HG03039 (cell line): ENCODE measurements at regions not wholly inside any gene's neighbourhood (a gene's known extent, or its start where the extent isn't known, plus 50 kb on each side); places are given as distances from the start of the nearest gene placed in this dataset.

Source experiments
- ATAC-seq: cut with Tn5 transposase; IDR thresholded peaks from one replicate; pipeline ENCODE4 v1.9.1; 2021; ENCODE audit warnings: mild to moderate bottlenecking, moderate library complexity; ENCODE audit not compliant: unreplicated experiment

DNA sequence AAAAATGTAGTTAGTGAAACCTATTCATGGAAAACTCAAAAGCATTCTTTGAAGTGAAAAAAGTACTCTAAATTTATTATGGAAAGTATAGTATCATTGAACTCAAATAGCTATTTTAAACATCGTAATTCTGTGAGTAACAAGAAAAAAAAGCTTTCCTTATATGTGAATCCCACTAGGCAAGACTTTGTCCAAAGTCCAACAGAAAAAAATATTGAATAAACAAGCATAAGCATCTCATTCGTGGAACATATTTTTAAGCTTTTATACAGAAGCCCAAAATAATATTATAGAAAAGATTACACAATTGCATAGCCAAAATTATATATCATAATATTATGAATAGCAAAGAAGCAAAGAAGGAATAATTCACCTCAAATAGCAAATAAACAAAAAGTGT is 79.4 kb upstream of the IFNE start:
- no peak for ATAC-seq

DNA sequence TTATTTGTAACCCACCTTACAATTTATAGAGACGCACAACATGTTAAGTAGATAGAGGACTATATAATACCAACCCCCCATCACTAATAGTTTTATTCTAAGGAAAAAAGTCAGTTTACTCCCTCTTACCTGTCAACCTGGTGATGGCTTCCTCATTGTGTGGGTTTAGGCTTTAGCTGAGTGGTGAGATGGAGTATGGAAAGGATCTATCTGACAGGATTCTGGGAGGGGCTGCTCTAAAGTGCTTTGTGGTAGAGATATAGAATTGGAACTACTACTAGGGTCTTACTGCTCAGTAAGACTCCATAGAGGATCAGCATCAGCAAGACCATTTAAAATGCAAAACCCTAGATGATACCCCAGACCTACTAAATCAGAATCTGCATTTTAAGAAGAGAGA is 82.1 kb upstream of the IFNE start:
- ATAC-seq: no peak

DNA sequence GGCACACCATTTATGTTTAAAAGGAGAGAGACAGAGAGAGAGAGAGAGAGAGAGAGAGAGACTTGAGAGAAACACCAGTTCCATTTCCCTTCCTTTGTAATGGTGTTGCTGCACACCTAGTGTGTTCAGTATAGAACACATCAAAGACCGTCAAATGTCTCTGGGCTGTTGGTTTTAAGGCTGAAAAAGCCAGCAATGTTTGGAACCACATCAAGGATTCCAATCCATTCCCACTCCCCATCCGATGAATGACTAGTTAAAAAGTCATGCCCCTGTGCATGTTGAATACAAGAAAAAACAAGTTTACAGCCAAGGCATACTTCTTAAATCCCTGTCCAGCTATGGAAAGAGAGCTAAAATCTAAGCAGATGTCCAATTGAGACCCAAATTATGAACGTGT is 83.0 kb upstream of the IFNE start:
- no peak for ATAC-seq

DNA sequence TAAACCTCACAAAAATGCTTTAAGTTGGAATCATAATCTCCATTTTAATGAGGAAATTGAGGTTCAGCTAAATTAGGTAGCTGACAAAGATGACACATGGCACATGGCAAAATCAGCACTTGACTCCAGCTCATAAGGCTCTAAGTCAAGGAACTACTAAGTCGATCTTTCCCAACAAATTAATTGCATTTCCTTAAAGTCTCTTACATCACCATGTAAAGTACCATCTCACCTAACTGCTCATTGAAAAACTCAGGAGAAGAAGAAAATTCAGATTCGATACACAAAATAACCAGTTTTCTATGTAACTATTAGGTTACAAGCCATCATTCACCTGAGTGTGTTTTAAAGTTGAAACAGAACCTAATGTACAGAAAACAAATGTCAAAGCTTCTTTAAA is 85.8 kb upstream of the IFNE start:
- no peak for ATAC-seq

DNA sequence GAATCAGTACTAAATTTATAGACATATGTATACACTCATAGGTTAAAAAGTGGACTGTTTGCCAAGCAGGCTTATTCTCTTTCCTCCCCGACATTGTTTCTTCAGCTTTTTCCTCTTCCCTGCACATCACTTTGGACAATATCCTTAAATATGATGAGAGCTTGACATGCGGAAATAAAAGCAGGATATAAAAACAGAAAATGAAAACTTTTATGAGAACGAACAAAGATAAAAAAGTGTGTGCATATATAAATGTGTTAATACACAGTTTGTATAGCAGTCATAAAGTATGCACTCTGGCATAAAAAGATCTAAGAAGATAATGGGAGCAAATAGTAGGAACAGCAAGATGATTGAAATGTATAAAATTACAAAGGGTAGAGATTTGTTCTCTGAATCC is 86.4 kb upstream of the IFNE start:
- no peak for ATAC-seq

DNA sequence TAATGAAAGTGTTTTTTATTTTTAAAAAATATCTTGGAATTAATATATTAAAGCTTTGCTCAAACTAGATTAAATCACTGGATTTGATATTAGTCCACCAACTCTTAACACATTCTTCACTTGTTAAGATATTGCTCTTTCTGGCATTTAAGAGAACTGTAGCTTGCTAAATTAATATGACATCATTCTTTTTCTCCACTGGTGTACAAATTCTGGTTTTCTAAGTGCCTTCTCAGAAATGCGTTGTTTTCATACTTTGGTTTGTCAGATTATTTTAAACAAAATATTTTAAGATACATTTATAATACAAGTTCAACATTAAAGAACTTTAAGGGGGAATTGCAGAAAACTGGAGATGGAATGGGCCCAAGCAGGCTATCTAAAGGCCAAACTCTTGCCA is 87.6 kb upstream of the IFNE start:
- ATAC-seq: no peak

DNA sequence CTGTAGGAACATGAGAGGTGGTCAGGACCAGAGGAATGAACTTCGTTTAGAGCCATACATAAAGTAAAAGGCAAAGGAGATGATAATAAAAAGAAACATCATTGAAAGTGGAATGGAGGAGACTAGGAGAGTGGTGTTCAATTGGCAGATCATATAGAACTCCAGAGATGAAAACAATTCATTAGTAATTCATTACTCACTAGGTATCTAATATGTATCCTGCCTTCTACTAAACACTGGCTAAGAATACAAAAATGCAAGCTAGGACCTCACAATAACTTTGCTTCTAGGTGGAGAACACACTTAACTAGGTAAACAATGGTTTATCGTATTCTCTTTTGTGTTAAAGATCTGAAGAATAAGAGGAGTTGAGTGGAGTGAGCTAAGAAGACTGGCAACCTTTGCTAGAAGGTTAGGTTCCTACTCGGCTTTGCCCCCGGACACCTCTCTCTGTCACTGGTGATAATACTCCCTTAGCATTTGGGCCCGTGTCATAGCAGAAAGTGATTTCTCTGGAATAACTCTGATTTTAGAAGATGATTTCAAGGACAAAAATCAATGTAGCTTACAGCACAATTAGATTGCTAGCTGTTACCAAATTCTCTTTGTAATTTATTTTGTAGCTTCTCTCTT is 88.6 kb upstream of the IFNE start:
- ATAC-seq: no peak

DNA sequence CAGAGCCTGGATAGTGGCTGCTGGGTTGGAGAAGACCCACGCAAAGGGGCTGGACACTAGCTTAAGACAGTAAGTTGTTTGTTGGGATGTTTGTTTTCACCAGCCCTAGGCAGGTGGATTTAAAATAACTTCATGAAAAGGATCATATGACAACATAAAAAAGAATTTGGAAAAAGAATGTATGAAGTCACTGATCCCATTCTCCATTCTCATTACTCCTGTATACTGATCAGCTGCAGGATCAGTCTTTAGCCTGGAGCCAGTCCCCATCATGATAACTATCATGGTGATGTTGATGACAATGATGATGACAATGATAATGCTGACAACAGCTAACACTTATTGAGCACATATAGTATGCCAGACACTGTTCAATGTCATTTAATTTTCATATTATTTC is 92.1 kb upstream of the IFNE start:
- ATAC-seq: no peak

DNA sequence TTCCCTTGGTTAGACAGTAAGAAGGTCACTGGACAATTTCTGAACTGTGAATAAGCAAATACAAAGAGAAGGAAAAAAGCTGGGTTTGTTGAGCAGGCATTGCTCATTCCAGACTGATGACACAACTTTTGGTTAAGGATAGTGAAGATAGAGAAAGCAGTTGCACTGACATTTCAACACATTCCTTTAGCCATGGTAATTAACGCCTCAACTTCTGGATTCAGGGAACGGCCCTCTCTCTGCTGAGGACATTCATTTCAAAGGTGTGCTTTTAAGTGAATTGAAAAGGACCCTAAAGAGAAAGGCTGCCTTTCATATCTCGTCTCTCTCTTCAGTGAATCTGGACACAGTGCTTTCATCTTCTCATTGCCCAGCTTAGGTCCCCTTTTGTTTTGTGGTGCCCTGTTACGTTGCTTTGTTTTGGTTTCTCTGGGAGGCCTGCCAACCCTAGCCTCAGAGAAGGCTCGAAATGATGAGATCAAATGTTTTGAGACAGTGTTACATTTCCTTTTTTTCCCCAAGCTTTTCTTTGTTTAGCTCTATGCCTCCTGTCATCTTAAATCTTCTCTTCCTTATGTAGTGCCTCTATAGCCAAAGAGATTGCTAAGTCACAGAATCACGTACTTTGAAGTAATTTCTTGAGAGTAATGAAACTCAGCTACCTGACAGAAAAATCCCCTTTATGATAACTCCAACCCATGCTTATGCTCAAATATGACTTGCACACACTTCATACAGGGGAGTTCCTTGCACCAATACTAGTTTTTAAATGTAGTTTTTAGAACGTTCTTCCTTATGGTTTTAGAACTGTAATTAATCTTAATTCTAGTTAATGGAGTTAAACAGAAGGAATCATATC is 94.4 kb upstream of the IFNE start:
- ATAC-seq: no peak

DNA sequence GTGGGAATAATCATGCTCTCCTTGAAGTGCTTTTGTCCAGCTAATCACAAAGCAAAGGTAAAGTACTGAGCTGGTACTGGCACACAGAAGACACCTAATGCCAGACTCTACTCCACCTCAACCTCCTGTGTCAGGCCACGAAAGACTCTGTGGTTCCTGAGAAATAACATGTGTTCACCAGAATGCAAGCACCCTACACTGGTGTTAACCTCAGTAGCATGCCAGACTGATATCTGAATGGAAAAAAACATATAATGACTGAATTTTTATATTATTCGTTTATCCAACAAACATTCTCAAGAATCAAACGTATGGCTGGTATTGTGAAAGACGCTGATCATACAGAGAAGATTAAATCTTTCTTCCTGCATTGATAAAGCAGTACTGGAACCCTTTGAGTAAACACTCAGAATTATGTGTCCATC is 97.1 kb upstream of the IFNE start:
- ATAC-seq: no peak

DNA sequence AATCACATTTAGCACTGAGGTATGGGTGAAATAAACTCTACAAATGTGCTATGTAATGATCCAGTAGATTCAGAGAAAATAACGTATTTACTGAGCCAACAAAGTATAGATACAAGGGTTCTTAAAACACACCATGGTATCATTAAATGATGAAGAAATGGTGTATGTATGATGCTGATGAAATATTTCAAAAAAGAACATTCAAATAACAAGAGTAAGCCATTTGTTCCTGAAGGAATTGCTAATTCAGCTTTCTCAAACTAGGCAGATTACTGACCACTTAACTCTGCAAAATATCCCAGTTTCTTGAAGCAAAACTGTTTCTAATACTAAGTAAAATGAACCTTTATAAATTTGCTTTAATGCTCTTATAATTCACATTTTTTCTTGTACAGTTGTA is 97.6 kb upstream of the IFNE start:
- no peak for ATAC-seq

DNA sequence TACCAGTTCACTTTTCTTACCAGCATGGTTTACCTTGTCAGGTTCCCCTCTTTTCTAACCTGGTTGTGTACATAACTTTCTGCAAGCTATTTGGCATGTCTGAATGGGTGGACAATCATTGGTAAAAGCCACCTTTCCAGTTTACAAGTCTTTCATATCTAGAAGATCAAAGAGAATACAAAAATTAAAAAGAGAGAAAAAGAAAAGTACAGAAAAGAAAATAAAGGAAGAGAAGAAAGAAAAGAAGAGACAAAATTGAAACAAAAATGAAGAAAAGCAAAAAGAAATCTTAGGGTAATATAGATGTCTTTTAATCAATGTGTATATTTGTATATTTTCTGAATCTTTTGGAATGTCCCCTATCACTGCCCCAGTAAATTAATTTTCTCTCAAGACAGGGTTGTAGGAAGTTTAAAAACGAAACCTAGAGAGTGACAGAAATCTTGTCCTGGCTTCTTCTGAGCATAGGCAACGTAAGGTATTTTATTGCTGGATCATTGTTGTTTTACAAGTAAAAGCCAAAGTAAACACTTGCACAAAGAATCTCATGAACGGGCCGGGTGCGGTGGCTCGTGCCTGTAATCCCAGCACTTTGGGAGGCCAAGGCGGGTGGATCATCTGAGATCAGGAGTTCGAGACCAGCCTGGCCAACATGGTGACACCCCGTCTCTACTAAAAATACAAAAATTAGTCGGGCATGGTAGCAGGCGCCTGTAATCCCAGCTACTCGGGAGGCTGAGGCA is 98.7 kb upstream of the IFNE start:
- no peak for ATAC-seq

DNA sequence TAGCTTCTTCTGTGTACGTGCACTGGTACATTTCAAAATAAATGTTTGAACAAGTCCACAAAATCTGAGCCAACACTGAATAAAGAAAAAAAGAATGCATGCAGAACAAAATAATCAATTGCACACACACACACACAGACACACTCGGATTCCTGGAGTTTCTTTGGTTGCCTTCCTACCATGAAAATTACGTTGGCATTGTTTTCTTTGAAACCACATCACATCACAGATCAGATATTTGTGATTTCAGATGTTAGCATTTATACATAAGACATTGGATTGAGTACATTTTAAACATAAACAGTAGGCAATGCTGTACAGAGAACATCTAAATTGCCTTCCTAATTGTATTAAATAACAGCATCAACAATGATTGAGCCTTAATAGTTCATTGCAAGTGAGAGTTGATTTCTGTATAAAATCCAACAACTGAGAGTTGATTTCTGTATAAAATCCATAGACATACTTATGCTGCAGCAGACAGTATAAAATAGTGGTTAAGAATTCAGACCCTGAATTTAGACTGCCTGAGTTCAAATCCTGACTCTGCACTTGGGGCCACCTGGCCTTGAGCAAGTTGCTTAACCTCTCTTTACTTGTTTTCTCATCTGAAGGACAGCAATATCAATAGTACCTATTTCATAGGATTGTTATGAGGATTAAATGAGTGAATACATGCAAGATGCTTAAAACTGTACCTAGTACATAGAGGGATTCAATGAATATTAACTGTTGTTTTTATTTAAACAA is 101.7 kb upstream of the IFNE start:
- no peak for ATAC-seq

DNA sequence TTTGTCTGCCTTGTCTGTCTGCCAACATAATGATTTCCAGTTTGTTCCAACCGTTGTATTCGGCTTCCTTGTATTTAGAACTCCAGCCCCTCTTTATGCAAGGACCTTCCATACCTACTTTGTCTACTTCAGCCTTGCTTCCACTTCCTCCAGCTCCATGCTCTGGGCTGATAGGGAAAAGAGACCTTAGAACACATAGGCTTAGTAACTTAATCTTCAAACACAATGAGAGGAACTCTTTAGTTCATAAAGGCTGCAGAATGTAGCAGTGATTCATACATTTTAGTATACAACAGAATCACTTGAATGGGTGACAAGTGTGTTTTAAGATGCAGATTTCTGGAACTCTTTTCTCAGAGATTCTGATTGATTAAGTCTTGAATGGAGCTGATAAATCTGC is 102.8 kb upstream of the IFNE start:
- no peak for ATAC-seq

DNA sequence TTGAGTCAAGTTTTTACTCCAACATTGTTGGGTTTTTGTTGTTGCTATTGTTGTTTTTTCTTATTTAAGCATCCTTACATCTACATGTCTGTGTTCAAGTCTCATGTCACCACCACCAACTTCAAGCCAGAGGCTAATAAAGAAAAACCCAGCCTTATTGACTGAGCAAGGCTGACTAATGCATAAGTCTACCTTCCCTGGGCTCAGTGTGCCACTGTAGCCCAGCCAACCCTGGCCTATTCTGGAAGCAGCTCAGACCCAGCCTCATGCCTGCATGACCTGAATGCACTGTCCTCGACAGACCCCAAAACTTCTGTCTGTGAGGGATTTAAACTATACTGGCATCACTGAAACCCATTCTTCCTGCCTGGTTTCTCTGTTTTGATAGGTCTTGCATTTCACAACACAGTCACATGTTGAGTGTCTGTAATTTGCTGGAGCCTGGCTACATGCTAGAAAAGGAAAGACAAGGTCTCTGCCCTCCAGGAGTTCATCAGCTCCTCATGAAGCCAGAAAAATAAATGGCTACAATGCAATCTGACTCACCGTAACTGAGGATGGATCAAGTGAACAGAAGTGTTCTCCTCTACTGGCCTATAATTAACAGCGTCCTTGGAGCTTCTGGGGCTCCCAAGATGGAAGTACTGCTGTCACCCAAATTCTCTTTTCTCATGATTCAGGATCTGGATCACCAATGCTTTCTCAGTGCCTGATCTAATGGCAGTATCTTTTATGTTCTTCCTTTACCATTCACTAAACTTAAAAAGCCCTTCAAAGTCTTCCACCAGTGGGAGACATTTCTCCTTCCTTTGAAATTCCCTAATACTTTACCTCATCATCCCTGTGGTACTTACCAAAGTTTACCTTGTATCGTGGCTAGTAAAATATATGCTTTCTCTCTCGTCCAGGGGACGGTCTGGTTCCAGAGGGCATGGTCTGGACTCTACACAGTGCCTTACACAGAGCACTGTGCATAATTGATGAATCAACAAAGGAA is 103.9 kb upstream of the IFNE start:
- no peak for ATAC-seq

DNA sequence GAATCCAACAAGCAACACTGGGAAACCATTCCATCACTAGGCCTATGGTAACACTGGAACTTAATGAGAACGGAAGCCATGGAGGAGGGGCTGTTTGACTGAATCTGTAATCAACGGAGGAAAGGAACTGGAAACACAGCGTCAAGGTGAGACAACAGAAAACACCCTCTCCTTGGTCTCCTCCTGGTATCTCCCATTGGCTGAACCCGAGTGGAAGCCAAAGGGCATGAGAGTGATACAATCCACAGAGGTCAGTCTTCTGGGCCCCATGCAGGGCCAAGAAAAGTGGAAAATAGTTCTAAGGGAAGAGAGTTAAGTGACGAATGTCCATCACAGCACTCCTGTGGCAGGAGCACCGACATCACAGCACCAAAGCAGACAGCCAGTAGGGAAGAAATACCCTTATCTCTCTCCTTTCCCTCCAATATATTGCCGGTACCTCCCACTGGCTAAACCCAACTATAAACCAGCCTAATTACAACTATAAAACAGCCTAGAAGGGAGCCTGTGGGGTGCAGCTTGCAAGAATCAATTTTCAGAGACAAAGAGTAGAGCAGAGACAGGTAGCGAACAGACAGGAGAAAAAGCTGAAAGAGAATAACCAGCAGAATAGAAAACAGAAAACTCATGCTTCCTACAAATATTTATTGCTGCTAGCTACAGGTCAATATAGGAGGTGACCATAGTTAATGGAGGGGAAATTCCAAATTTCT is 107.4 kb upstream of the IFNE start:
- no peak for ATAC-seq

DNA sequence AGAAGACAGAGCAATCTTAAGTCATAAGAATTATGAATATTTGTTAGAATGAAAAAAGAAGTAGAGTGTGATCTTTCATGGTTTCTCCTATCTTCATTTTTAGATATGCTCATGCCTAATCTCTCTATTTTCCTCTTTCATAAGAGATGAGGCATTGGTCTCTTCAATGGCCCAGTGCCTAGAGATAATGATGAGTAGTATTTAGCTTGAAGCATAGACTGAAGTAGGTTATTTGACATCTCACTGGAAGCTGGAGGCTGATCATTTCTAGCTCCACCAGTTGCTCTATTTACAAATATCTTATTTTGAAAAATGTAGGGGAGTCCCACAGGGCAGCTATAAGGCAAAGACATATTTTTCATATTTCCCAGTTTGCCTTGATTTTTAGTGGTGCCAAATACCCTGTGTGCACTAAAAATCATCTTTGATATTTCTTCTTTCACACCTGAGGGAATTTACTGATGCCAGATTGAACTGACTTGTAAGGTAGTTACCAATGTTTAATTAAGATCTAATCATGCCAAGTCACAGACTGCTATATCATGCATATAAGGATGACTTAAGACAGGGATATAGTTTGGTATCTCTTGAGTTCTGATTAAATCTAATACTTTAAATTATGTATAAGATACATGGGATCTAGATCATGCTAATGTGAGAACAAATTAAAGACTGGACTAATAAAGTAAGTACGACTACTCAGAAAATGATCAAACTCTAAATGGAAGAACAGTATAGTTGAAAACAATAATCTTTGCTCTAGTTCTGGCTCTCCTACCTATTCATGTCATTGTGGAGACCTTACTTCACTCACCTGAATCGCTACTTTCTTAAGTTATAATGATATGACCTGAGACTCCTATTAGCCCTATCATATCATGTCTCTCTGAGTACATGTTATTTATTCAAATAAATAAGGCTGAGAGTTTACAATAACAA is 108.2 kb upstream of the IFNE start:
- no peak for ATAC-seq
